ENCODE measurements at regions not wholly inside any gene's neighbourhood (a gene's known extent, or its start where the extent isn't known, plus 50 kb on each side); places are given as distances from the start of the nearest gene placed in this dataset.
"Not testable (repeated sequence)": the region's sequence is repeated elsewhere in the genome, so short reads cannot be mapped to it uniquely, and the experiment has no call there.

DNA sequence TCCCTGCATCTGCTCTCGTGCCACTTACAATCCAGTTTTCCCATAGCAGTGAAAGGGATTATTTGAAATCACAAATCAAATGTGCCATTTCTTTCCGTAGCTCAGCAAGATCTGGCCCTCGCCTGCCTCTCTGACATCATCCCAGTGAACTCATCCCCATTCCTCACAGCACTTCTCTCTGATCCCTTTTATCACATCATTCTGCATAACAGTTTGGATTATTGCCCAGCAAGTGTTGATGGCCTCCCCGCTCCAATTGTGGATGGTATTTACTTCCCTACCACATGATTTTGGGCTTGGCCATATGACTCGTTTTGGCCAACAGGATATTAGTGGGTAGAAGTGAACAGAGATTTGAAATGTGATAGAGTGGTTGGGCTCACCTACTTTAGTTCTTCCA lies 185.0 kb downstream of the NPIPA7 start:
- not testable (repeated sequence) for H3K27ac ChIP-seq

- not testable (repeated sequence) for H3K27ac ChIP-seq
Measured at GRCh38 chr16:16565326-16565725, 186.4 kb downstream of the NPIPA7 start.

DNA sequence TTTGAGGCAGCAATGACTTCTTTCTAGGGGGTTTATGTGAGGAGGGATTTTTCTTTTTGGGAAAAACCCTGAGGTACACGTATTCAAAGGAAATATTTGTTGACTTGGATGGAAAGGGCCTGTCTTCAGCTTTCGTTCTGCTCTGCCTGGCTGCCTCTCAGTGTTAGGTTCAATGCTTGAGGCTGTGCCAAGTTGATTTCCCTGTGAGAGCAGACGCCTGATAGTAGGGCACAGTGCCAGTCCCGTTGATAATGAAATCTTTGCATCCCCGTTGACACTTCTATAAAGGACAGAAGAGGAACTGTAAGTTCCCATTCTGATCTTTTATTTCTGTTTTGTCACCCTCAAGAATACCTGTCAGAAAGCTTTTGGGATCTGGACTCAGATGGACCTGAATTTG lies 191.1 kb downstream of the NPIPA7 start:
- H3K27ac ChIP-seq = not testable (repeated sequence)

DNA sequence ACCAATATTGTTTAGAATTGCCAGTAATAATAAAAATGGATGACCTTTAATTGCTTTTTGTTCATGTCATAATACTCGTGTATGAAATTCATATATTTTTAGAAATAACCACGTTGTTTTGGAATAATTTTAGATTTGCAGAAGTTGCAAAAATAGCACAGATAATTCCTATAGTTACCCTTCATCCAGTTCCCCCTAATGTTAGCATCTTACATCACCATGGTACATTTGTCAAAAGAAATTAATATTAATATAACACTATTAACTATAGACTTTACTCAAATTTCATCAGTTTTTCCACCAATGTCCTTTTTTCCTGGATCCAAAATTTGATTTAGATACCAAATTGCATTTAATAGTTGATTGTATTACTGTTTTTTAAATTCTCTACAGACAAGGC lies 191.9 kb downstream of the NPIPA7 start:
- H3K27ac ChIP-seq = not testable (repeated sequence)

GRCh38 chr16:16572130-16572774 lies 193.3 kb downstream of the NPIPA7 start:
- H3K27ac ChIP-seq = not testable (repeated sequence)

GRCh38 chr16:16577062-16577461 lies 198.1 kb downstream of the NPIPA7 start:
- not testable (repeated sequence) for H3K27ac ChIP-seq

DNA sequence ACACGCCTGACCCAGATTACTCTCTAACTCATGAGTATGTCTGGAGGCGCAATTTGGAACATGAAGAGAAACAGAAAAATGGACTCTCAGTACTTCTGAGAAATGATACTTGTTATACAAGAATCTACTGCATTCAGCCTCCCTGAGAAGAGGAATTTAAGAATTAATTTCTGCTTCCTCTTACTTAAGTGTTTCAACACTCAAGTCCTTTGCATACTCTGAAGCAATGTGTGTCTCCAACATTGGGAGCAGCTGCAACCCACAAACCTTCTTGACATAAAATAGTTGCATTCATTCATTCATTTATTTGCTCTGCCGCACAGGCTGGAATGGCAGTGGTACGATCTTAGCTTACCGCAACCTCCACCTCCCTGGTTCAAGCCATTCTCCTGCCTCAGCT lies 199.8 kb downstream of the NPIPA7 start:
- TF ChIP-seq, protein P1, sequence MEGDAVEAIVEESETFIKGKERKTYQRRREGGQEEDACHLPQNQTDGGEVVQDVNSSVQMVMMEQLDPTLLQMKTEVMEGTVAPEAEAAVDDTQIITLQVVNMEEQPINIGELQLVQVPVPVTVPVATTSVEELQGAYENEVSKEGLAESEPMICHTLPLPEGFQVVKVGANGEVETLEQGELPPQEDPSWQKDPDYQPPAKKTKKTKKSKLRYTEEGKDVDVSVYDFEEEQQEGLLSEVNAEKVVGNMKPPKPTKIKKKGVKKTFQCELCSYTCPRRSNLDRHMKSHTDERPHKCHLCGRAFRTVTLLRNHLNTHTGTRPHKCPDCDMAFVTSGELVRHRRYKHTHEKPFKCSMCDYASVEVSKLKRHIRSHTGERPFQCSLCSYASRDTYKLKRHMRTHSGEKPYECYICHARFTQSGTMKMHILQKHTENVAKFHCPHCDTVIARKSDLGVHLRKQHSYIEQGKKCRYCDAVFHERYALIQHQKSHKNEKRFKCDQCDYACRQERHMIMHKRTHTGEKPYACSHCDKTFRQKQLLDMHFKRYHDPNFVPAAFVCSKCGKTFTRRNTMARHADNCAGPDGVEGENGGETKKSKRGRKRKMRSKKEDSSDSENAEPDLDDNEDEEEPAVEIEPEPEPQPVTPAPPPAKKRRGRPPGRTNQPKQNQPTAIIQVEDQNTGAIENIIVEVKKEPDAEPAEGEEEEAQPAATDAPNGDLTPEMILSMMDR (conservative IDR thresholded peaks at IDR 0.05) = no peak
- no peak for TF ChIP-seq ZFX (IDR thresholded peaks at IDR 0.05)
- H3K27ac ChIP-seq = no peak overlapping the region

DNA sequence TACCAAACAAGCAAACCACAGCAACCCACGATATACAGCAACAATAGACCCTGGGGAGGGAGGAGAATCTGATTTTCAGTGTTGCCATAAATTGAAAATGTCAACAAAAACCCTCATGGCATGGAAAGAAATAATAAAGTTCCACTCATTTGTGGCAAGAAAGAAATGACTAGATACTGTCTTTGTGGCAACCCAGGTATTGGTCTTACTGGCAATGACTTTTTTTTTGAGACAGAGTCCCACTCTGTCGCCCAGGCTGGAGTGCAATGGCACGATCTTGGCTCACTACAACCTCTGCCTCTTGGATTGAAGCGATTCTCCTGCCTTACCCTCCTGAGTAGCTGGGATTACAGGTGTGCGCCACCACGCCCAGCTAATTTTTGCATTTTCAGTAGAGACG lies 204.0 kb downstream of the NPIPA7 start:
- H3K27ac ChIP-seq = not testable (repeated sequence)

DNA sequence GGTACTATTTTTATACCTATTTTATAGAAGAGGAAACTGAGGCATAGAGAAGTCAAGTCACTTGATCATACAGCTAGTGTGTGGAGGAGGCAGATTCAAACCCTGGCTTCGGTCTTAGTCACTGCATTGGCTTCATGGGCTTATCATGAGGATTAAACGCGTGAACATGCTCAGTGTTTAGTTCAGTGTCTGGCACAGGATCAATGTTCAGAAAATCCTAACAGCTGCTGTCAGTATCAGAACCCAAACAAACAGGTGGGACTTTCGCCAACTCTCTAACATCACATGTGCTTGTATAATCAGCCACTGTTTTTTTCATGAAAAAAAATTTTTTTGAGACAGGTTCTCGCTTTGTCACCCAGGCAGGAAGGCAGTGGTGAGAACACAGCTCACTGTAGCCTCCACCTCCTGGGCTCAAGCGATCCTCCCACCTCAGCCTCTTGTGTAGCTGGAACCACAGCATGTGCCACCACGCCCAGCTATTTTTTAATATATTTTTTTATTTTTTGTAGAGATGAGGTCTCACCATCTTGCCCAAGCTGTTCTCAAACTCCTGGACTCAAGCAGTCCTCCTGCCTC lies 207.2 kb downstream of the NPIPA7 start:
- H3K27ac ChIP-seq = not testable (repeated sequence)

DNA sequence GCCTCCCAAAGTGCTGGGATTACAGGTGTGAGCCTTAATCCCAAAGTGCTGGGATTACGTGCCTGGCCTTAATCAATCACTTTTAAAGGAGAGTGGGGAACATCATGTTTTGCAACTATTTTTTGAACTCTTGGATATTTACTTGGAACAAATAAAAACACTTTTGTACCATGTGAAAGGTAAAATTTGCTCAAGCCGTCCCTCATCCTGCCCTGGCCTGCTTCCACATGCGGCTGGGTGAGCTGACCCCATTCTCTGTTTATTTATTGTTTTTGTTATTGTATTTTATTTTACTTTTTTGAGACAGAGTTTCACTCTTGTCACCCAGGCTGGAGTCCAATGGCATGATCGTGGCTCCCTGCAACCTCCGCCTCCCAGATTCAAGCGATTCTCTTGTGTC lies 208.0 kb downstream of the NPIPA7 start:
- not testable (repeated sequence) for H3K27ac ChIP-seq

DNA sequence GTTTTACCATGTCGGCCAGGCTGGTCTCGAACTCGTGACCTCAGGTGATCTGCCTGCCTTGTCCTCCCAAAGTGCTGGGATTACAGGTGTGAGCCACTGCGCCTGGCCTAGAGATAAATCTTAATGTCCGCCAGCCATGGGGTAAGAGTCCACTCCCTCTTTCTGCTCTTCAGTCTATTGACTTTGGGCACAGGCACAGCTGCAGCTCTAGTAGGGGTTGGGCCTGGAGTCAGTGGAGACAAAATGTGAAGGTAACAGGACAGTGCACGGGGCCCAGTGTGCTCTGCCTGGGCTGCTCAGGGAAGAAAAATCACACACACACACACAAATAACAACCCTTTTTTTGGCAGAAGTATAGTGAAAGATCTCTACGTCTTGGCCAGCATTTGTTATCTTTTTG lies 209.5 kb downstream of the NPIPA7 start:
- not testable (repeated sequence) for H3K27ac ChIP-seq

DNA sequence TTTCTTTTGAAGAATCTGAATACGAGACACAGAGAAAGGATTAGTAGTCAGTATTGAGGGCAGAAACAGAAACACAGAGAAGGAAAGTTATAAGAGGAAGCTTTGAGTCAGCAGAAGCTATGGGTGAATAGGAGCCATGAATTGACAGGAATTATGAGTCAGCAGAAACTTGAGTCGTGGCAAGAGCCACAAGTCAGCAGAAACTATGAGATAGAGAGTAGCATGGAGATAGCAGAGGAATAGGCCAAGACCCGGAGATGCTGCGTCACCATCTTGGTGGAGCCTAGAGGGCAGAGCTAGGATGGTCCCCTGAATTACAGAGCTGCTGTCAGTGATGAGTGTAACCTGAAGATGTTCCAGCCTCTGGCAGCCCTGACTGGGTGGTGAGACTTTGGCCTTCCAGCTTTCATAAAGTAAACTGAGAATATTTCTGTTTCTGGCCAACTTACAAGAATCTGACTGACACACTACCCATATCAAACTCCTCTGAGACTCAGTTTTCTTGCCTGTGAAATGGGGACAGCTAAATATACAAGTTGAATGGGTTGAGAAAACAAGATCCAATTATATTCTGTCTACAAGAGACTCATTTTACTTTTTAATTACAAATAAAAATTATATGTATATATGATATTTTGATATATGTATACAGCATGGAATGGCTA lies 211.8 kb downstream of the NPIPA7 start:
- H3K27ac ChIP-seq = not testable (repeated sequence)

GRCh38 chr16:16593156-16593863 lies 214.4 kb downstream of the NPIPA7 start:
- TF ChIP-seq, protein P1 (conservative IDR thresholded peaks at IDR 0.05) = peak; percentile 27
- H3K27ac ChIP-seq = not testable (repeated sequence)

GRCh38 chr16:16595029-16595718 lies 216.2 kb downstream of the NPIPA7 start:
- H3K27ac ChIP-seq = not testable (repeated sequence)

- not testable (repeated sequence) for H3K27ac ChIP-seq
Measured at GRCh38 chr16:16601239-16601638, 222.3 kb downstream of the NPIPA7 start.

GRCh38 chr16:16607401-16608082 lies 228.6 kb downstream of the NPIPA7 start:
- H3K27ac ChIP-seq = not testable (repeated sequence)

- not testable (repeated sequence) for H3K27ac ChIP-seq
Measured at GRCh38 chr16:16609627-16610026, 230.7 kb downstream of the NPIPA7 start.

DNA sequence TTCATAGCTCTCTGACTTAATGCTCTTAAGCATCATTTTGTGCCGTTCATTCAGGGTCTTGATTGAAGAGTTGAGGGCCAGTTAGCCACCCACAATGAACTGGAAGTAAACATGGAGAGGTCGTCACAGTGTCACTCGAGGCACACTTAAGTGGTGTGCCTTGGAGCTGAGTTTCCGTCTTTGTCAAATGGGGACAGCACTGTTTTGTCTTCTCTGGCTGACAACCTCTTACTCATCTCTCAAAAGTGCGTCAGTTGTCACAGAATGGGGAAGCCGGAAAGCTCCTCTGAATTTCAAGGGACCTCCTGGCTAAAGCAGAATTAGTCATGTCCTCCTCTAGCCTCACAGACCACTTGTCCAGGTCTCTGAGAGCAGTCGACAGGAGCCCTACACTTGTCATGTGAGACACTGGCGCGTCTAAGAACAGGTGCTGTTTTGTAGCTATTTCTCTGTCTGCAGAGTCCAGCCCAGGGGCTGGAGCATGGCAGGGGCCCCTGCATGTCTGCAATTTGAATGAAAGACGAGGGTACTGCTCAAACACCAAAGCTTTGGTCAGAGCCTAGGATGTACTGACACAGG lies 231.5 kb downstream of the NPIPA7 start:
- H3K27ac ChIP-seq = not testable (repeated sequence)

Data from C4-2B (cell line).